GM18517 (cell line): ENCODE measurements at regions not wholly inside any gene's neighbourhood (a gene's known extent, or its start where the extent isn't known, plus 50 kb on each side); places are given as distances from the start of the nearest gene placed in this dataset.
"Not testable (repeated sequence)": the region's sequence is repeated elsewhere in the genome, so short reads cannot be mapped to it uniquely, and the experiment has no call there.

Experiments used
- ATAC-seq: cut with Tn5 transposase; IDR thresholded peaks from one replicate; pipeline ENCODE4 v1.9.1; 2021; ENCODE audit warnings: mild to moderate bottlenecking, moderate library complexity; ENCODE audit not compliant: unreplicated experiment

DNA sequence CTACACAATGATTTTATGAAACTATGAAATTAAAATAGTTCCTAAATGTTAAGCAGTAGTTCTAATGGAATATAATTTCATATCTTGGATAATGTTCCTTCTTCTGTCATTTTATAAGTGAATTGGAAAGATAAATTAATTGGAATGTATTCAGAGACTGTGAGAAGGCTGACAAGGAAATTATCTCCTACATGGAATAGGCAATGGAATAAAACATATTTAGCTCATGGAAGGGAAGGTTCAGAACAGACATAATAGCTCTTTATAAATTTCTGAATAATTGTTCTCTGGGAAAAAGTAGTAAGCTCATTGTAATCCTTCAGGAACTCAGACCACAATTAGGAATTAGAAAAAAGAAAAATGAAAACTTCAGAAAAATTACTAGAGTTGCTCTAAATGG lies 1172.3 kb upstream of the SORCS1 start:
- ATAC-seq: no peak

- ATAC-seq: no peak
Observed at GRCh38 chr10:108327706-108328105, 1163.2 kb upstream of the SORCS1 start.

DNA sequence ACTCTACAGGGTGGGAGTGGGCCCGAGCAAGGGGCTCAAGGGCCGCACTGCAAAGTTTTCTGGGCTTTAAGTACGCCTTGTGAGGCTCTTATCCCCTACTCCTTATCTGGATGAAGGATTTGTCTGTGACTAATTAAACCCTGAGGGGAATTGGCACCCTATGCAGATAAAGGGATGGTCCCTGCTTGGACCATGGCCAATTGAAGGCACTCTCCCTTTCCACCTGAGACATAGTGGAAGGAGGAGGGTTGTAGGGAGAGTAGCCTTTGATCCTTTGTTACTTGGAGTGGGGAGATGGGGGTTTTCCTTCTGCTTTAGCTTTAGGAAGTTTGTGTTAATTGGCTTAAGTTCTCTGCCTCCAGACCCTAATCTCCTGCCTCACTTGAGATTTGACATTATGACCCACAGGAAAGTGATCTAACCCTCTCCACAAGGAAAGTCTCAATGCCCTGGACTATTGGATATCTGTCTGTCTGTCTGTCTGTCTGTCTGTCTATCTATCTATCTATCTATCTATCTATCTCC lies 1158.8 kb upstream of the SORCS1 start:
- ATAC-seq: no peak

GRCh38 chr10:108319434-108320222 lies 1155.1 kb upstream of the SORCS1 start:
- ATAC-seq: no peak

- ATAC-seq: not testable (repeated sequence)
Observed at GRCh38 chr10:108315636-108316035, 1151.1 kb upstream of the SORCS1 start.

DNA sequence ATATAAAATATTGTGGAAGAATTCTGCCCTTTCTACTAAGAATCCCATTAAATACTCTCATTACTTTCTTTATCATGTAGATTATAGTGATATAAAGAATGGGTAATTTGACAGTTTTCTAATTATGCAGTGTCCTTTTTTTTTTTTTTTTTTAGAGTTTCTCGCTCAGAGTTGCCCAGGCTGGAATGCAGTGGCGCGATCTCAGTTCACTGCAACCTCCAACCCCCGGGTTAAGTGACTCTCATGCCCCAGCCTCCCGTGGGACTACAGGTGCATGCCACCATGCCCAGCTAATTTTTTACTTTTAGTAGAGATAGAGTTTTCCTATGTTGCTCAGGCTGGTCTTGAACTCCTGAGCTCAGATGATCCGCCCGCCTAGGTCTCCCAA lies 1143.4 kb upstream of the SORCS1 start:
- no peak for ATAC-seq

DNA sequence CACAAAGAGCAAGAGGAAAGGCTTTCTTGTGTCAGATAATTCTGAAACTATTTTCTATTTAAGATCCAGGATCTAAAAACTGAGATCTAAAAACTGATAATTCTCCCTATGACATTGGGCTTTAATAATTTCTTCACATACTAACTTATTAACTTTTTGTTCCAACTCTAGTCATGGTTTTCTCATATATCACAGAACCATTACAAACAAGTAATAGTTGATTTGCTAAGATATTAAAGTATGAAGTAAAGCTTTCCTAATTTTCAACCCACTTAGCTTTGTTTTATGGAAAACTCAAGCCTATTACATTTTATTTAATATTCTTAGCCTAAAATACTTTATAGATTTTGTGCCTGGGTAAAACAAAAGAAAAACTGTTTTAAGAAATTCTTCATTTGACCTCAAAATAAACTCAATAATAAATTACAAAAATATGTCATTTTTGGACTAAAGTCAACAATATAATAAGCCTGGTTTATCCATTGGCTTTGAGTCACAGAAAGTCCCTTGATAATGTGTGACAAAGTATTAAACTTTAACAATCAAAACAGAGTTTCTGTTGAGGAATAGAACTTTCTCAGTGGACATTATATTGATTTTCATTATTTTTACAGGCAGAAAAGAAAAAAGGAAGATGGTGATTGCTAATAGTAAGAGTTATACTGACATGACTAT lies 1142.9 kb upstream of the SORCS1 start:
- no peak for ATAC-seq

DNA sequence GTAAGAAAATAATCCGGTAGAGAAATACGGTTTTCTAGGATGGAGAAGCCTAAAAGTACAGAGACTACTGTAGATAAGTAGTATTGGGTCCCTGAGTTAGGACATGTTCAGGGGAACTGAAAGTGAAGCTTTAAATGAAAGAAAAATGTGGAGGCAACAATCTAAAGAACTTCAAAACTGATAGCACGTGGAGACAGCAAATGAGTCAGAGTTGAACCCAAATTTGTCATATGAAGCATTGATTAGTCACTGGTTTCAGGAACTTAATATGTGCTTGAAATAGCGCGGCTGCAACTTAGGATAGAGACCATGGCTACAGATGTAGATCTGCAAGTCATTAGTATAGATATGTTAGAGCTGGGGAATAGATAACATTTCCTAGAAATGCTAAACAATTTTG lies 1138.6 kb upstream of the SORCS1 start:
- ATAC-seq: no peak

DNA sequence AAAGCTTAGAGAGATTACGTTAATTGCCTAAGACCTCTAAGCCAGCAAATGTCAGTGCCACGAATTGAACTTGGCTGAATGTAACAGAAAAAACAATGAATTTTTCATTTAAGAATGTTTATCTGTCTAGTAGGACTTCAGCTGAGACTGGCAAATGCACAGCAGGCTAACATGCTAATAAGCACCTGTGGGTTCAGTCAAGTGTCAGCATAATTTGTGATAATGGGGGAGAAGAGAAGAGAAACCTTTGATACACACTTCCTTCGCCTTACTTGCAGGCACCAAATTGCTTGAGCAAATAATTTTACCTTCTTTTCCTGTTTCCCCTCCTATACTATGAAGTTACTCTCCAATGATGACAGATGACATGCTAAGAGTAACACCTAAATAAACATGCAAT lies 1136.5 kb upstream of the SORCS1 start:
- ATAC-seq: no peak

GRCh38 chr10:108290823-108291222 lies 1126.3 kb upstream of the SORCS1 start:
- ATAC-seq: no peak

- ATAC-seq: no peak
Observed at GRCh38 chr10:108275895-108276685, 1111.6 kb upstream of the SORCS1 start.

DNA sequence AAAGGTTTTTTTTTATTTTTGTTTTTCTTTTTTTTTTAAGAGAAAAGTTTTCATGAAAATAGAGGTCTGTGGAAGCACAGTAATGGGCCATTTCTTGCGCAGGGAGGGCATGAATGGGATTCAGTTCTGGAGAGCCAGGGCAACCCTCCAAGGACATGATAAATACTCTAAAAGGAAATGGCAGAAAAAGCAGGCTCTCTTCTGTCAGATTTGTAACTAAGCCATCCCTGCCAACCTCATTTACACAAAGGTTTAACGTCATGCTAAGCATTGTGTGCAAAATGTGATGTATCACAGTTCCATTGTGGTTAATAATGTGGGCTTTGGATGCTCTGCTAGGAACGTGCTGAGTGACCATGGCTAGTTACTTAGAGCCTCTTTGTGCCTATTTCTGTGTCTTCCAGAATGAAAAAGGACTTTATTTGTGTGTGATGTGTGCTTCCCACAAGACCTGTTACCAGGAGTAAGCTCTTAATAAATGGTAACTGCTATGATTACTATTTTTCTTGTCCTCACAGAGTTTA lies 1095.9 kb upstream of the SORCS1 start:
- ATAC-seq: no peak

- ATAC-seq: no peak
Observed at GRCh38 chr10:108254089-108254488, 1089.6 kb upstream of the SORCS1 start.

DNA sequence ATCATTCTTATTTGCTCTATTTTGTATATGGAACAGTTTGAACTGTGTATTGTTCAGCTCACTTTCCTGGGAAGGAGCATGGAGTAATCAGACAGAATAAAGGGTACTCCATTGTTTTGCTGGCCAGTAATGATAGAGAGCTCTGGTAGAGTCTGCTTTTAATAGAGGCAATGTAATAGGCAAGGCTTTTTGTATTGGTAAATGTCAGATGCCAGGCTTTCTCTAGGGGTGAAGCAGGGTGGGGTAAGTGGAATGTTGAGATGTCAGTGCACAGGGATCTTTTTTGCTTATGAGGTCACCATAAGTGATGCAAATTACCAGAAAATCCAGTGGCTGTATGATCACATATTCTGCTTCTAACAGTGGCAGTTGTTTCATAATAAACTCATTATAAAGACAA lies 1088.3 kb upstream of the SORCS1 start:
- no peak for ATAC-seq

DNA sequence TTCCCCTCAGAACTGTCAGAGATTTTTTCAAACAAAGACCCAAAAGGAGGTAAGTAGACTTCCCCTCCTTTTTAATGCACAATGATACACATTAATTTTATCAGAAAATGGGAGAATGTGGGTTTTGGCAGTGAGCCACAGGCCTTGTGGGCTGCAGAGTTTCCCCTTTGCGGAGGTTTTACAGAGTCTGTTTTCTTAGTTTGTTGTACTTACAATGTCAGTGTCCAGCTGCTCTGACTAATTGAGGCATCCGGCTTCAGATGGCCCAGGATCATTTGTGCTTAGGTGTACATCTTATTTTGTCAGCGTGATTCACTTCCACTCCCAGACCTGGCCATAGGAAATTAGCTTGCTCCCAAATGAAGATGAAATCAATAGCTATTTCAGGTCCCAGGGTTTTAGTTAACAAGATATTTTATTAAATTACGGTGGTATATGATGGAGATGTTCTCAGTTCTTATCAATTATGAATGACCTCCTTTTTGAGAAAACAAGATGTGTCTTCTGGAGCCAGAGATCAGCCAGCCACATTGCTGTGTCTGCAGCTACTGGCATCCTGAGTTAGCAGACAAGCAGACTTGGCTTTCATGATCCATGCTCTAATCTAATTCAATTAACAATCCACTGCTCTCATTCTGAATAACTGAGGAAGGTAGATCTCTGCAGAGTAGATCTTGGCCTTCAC lies 1086.6 kb upstream of the SORCS1 start:
- no peak for ATAC-seq

DNA sequence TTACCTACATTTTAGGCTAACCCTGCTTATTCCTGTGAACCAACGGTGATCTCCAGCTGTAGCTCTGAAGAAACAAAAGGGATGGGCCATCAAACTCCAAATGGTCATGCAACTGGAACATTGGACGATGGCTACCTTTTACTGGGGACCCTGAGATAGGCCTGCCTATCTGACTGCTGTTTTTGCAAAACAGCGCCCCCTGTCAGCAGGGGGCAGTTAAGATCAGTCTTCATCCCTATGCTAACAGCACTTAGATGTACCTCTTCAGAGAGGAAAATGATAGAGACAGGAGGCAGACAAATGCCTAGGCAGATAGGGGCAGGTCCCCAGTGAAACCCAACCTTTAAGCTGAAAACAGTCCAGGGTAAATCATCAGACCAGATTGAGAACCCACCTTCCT lies 1085.4 kb upstream of the SORCS1 start:
- no peak for ATAC-seq

DNA sequence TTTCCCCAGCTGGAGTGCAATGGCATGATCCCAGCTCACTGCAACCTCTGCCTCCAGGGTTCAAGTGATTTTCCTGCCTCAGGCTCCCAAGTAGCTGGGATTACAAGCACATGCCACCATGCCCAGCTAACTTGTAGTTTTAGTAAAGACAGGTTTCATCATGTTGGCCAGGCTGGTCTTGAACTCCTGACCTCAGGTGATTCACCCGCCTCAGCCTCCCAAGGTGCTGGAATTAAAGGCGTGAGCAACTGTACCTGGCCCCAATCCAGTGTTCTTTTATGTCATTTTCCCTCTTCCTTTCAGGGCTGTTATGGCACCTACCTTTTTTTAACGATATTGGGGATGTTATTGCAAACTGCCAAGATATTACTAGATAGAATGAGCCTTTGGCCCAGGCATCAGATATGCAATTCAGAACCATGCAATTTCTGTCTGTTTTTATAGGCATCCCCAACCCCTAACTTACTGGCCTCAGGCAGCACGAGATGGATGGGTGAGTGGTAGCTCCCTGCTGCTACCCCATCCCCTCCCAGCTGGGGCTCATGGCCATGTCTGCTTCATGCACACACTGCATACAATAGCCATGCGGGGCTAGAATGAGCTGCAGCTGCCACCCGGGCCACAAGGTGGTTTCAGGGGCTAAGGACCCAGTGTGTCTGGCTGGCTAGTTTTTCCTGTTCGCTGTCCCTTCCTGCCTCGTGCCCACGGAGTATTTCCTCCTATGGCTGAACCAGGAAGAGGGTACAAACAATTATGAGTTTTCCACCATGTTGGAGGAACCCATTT lies 1080.1 kb upstream of the SORCS1 start:
- no peak for ATAC-seq

DNA sequence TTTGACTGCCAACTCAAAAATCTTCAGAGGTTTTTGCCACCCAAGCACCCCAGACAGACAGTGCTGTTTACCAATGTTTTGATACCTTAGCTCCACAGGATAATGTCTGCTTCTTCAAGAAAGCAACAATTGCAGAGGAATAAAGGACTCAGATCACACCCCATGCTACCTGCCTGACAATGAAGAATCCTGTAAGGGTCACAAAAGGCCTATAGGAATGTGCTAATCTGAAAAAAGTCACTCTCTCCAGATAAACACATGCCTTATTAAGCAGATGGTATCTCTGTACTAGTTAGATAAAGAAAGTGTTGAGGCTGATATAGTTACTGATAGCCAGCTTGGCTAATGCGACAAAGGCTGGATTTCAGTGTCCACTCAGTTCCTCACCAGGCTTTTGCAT lies 1076.7 kb upstream of the SORCS1 start:
- no peak for ATAC-seq

DNA sequence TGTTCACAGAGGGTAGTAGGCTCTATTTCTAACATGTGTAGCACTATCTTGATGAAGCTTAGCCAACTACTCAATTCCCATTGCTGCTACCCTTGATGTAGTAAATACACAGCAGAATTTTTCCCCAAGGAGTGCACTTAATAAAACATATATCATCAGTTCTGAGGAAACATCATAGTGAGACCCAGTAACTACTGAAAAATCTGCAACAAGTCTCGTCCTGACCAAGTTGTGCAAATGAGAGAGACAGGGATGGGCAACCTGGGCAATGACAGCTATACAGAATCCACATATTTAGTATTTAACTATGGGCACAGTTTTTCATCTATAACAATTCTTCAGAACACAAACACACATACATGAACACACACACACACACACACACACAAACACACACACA lies 1073.8 kb upstream of the SORCS1 start:
- ATAC-seq: no peak
